SK-N-MC (cell line): ENCODE measurements at regions not wholly inside any gene's neighbourhood (a gene's known extent, or its start where the extent isn't known, plus 50 kb on each side); places are given as distances from the start of the nearest gene placed in this dataset.

Experiments
- DNase-seq: peaks from one replicate; pipeline ENCODE4 v3.0.0-alpha.2; 2011; ENCODE audit warnings: low read depth, low spot score
- H3K27ac ChIP-seq: fragments of 200-600 bp; sonication (generic); 2 replicates; pipeline ENCODE4 v1.5.1; 2016; ENCODE audit warnings: mixed run types
- H3K36me3 ChIP-seq: fragments of 200-600 bp; sonication (generic); 2 replicates; pipeline ENCODE4 v1.6.1; 2017; ENCODE audit warnings: antibody characterized with exemption, low read length, mixed read lengths; ENCODE audit not compliant: insufficient read depth
- H3K4me3 ChIP-seq: fragments of 200-600 bp; sonication (generic); 2 replicates; pipeline ENCODE4 v1.5.1; 2016
- H3K9ac ChIP-seq: fragments of 200-600 bp; sonication (generic); 2 replicates; pipeline ENCODE4 v1.8.0; 2017; ENCODE audit warnings: mixed run types, mixed read lengths; ENCODE audit not compliant: insufficient read length
- H3K9me3 ChIP-seq: fragments of 200-600 bp; sonication (generic); 2 replicates; pipeline ENCODE4 v1.6.1; 2017; ENCODE audit warnings: low read depth, mild to moderate bottlenecking, antibody characterized with exemption, low read length, moderate library complexity, mixed read lengths
- EZH2 ChIP-seq: fragments of 200-600 bp; sonication (generic); IDR thresholded peaks from one replicate; pipeline ENCODE4 v1.6.1; 2017; ENCODE audit warnings: antibody characterized with exemption
- FOXP2 ChIP-seq: optimal IDR thresholded peaks from 2 replicates; pipeline ENCODE3; 2011; ENCODE audit warnings: mild to moderate bottlenecking, moderate library complexity; ENCODE audit not compliant: insufficient read depth; ENCODE audit errors: extremely low read length, control extremely low read depth
- POLR2AphosphoS5 ChIP-seq: IDR thresholded peaks from 2 replicates; pipeline ENCODE4 v1.6.1; 2012; ENCODE audit warnings: mild to moderate bottlenecking, low read depth, low read length, borderline replicate concordance

- no peak for TF ChIP-seq FOXP2
- TF ChIP-seq POLR2AphosphoS5 = no peak
- TF ChIP-seq EZH2 = no peak
- H3K27ac ChIP-seq = no peak overlapping the region
- H3K36me3 ChIP-seq = no peaks in the 10 kb centered on the region
- DNase-seq = no peak
- no peak overlapping the region for H3K9ac ChIP-seq
- no peak overlapping the region for H3K4me3 ChIP-seq
- no peaks in the 10 kb centered on the region for H3K9me3 ChIP-seq
Observed at GRCh38 chr15:97815835-97816234, 144.7 kb upstream of the ARRDC4 start.

- H3K4me3 ChIP-seq = no peak overlapping the region
- DNase-seq = no peak
- H3K36me3 ChIP-seq = no peaks in the 10 kb centered on the region
- no peak overlapping the region for H3K9ac ChIP-seq
- no peaks in the 10 kb centered on the region for H3K9me3 ChIP-seq
- TF ChIP-seq POLR2AphosphoS5 (no peak), FOXP2 (no peak), EZH2 (no peak)
- H3K27ac ChIP-seq = no peak overlapping the region
Observed at GRCh38 chr15:97817276-97817890, 143.1 kb upstream of the ARRDC4 start.

- Histone ChIP-seq H3K36me3 (no peaks in the 10 kb centered on the region), H3K9ac (no peak overlapping the region), H3K27ac (no peak overlapping the region), H3K4me3 (no peak overlapping the region), H3K9me3 (no peaks in the 10 kb centered on the region)
- no peak for DNase-seq
- TF ChIP-seq FOXP2 = no peak
- TF ChIP-seq POLR2AphosphoS5 = no peak
- TF ChIP-seq EZH2 = no peak
Observed at GRCh38 chr15:97836003-97836402, 124.5 kb upstream of the ARRDC4 start.

- Histone ChIP-seq H3K36me3 (no peaks in the 10 kb centered on the region), H3K9me3 (no peaks in the 10 kb centered on the region), H3K9ac (no peak overlapping the region), H3K27ac (no peak overlapping the region), H3K4me3 (no peak overlapping the region)
- TF ChIP-seq FOXP2 (no peak), POLR2AphosphoS5 (no peak), EZH2 (no peak)
- DNase-seq = no peak
Observed at GRCh38 chr15:97837896-97838295, 122.6 kb upstream of the ARRDC4 start.

GRCh38 chr15:97838606-97839210 is 121.8 kb upstream of the ARRDC4 start:
- Histone ChIP-seq H3K4me3 (no peak overlapping the region), H3K9ac (no peak overlapping the region), H3K9me3 (no peaks in the 10 kb centered on the region), H3K27ac (no peak overlapping the region), H3K36me3 (no peaks in the 10 kb centered on the region)
- TF ChIP-seq EZH2 = no peak
- no peak for TF ChIP-seq POLR2AphosphoS5
- TF ChIP-seq FOXP2 = no peak
- no peak for DNase-seq

GRCh38 chr15:97840501-97840900 is 120.0 kb upstream of the ARRDC4 start:
- Histone ChIP-seq H3K36me3 (no peaks in the 10 kb centered on the region), H3K9ac (no peak overlapping the region), H3K27ac (no peak overlapping the region), H3K9me3 (no peaks in the 10 kb centered on the region), H3K4me3 (no peak overlapping the region)
- TF ChIP-seq FOXP2 (no peak), POLR2AphosphoS5 (no peak), EZH2 (no peak)
- DNase-seq = no peak

GRCh38 chr15:97841558-97841957 is 118.9 kb upstream of the ARRDC4 start:
- DNase-seq = no peak
- TF ChIP-seq EZH2 = no peak
- Histone ChIP-seq H3K9ac (no peak overlapping the region), H3K9me3 (no peaks in the 10 kb centered on the region), H3K4me3 (no peak overlapping the region), H3K36me3 (no peaks in the 10 kb centered on the region), H3K27ac (no peak overlapping the region)

- Histone ChIP-seq H3K36me3 (no peaks in the 10 kb centered on the region), H3K27ac (no peak overlapping the region), H3K9me3 (no peaks in the 10 kb centered on the region), H3K4me3 (no peak overlapping the region), H3K9ac (no peak overlapping the region)
- no peak for DNase-seq
- no peak for TF ChIP-seq FOXP2
- no peak for TF ChIP-seq EZH2
- no peak for TF ChIP-seq POLR2AphosphoS5
Observed at GRCh38 chr15:97849183-97849582, 111.3 kb upstream of the ARRDC4 start.

GRCh38 chr15:97858296-97858695 is 102.2 kb upstream of the ARRDC4 start:
- Histone ChIP-seq H3K9me3 (no peaks in the 10 kb centered on the region), H3K9ac (no peak overlapping the region)
- DNase-seq = no peak

More at GRCh38 chr15:97858296-97858695, 102.2 kb upstream of the ARRDC4 start:
- no peak for TF ChIP-seq POLR2AphosphoS5
- TF ChIP-seq EZH2 = no peak
- TF ChIP-seq FOXP2 = no peak
- no peak overlapping the region for H3K4me3 ChIP-seq
- no peak overlapping the region for H3K27ac ChIP-seq
- no peaks in the 10 kb centered on the region for H3K36me3 ChIP-seq
